Fibroblast of lung (primary cell): ENCODE measurements at regions not wholly inside any gene's neighbourhood (a gene's known extent, or its start where the extent isn't known, plus 50 kb on each side); places are given as distances from the start of the nearest gene placed in this dataset.
A peak's percentile ranks its signal among the peaks of the same experiment; 100 is the strongest.
"Not testable (repeated sequence)": the region's sequence is repeated elsewhere in the genome, so short reads cannot be mapped to it uniquely, and the experiment has no call there.

Source experiments
- DNase-seq, 2 donors: peaks; one replicate each; pipeline versions ENCODE4 v3.0.0 to v3.0.0-alpha.2; 2010; ENCODE audit warnings: low read depth in 2 of 2
- H2AFZ ChIP-seq: 2 replicates; pipeline ENCODE4 v1.5.1; 2012; ENCODE audit warnings: low read length, control low read depth, inconsistent platforms
- H3K27ac ChIP-seq: 2 replicates; pipeline ENCODE4 v1.5.1; 2011; ENCODE audit warnings: low read length, control low read depth; ENCODE audit not compliant: insufficient read depth
- H3K27me3 ChIP-seq: 2 replicates; pipeline ENCODE4 v1.5.1; 2011; ENCODE audit warnings: mild to moderate bottlenecking, low read length; ENCODE audit not compliant: control insufficient read depth, insufficient read depth
- H3K36me3 ChIP-seq: 2 replicates; pipeline ENCODE4 v1.5.1; 2011; ENCODE audit warnings: low read length; ENCODE audit not compliant: control insufficient read depth, insufficient read depth
- H3K4me1 ChIP-seq: 2 replicates; pipeline ENCODE4 v1.5.1; 2011; ENCODE audit warnings: low read length; ENCODE audit not compliant: control insufficient read depth, insufficient read depth; ENCODE audit errors: extremely low read depth
- H3K4me2 ChIP-seq: 2 replicates; pipeline ENCODE4 v1.5.1; 2011; ENCODE audit warnings: low read length, control low read depth; ENCODE audit not compliant: insufficient read depth; ENCODE audit errors: extremely low read depth
- H3K4me3 ChIP-seq, 4 experiments: fragments of 200-600 bp in 1 of 4; sonication (generic) in 1 of 4; replicated peaks in 1 of 4; 2 replicates each; pipeline ENCODE4 v1.5.1; 2011 to 2016; ENCODE audit warnings: low read length in 4 of 4, low read depth in 3 of 4, mild to moderate bottlenecking in 3 of 4, control low read depth in 2 of 4, inconsistent platforms in 1 of 4, mixed read lengths in 1 of 4; ENCODE audit not compliant: insufficient read depth in 1 of 4; ENCODE audit errors: control extremely low read depth in 1 of 4
- H3K79me2 ChIP-seq: 2 replicates; pipeline ENCODE4 v1.5.1; 2012; ENCODE audit warnings: mild to moderate bottlenecking, low read length, inconsistent platforms; ENCODE audit not compliant: control insufficient read depth, insufficient read depth
- H3K9ac ChIP-seq: 2 replicates; pipeline ENCODE4 v1.5.1; 2011; ENCODE audit warnings: mild to moderate bottlenecking, low read length, control low read depth; ENCODE audit not compliant: insufficient read depth
- H3K9me3 ChIP-seq: 2 replicates; pipeline ENCODE4 v1.5.1; 2012; ENCODE audit warnings: low read depth, low read length; ENCODE audit not compliant: control insufficient read depth, insufficient read depth
- H4K20me1 ChIP-seq: 2 replicates; pipeline ENCODE4 v1.5.1; 2011; ENCODE audit warnings: low read length; ENCODE audit not compliant: control insufficient read depth, insufficient read depth; ENCODE audit errors: extremely low read depth
- CTCF ChIP-seq, 2 donors: IDR thresholded peaks in 1 of 2; conservative IDR thresholded peaks in 1 of 2; 1 replicate in 1 of 2; 2 replicates in 1 of 2; pipeline ENCODE4 v1.5.1; 2011 to 2012; ENCODE audit warnings: low read length in 2 of 2, control low read depth in 1 of 2, inconsistent platforms in 1 of 2, low read depth in 1 of 2, mild to moderate bottlenecking in 1 of 2
- EZH2 ChIP-seq: IDR thresholded peaks from 2 replicates; pipeline ENCODE4 v1.5.1; 2012; ENCODE audit warnings: low read length, control low read depth, mild to moderate bottlenecking; ENCODE audit errors: missing control alignments

- Histone ChIP-seq H3K4me3 (no peak overlapping the region), H3K4me2 (no peak overlapping the region), H3K27ac (no peak overlapping the region), H3K36me3 (no peaks in the 10 kb centered on the region), H3K79me2 (no peaks in the 10 kb centered on the region), H3K9ac (no peak overlapping the region), H3K9me3 (no peaks in the 10 kb centered on the region), H2AFZ (no peak overlapping the region), H4K20me1 (no peaks in the 10 kb centered on the region), H3K27me3 (no peaks in the 10 kb centered on the region), H3K4me1 (no peaks in the 10 kb centered on the region)
- DNase-seq = peak in 1 of 2 donors; percentile 3
- TF ChIP-seq CTCF (conservative IDR thresholded peaks at IDR 0.05 in 1 of 2, IDR thresholded peaks at IDR 0.05 in 1 of 2; ENCODE audit: low read depth in 1 of 2, low read length in 2 of 2) (no peak), EZH2 (no peak)
Observed at GRCh38 chr13:71209217-71209616, 657.8 kb downstream of the DACH1 start.

- H3K27ac ChIP-seq, H3K9me3 ChIP-seq, H3K79me2 ChIP-seq, DNase-seq, H3K27me3 ChIP-seq, H2AFZ ChIP-seq, H4K20me1 ChIP-seq, H3K4me1 ChIP-seq, H3K4me3 ChIP-seq, H3K36me3 ChIP-seq, H3K9ac ChIP-seq, H3K4me2 ChIP-seq: not testable (repeated sequence)
Observed at GRCh38 chr13:71184583-71184982, 682.4 kb downstream of the DACH1 start.

GRCh38 chr13:71183352-71183751 is 683.7 kb downstream of the DACH1 start:
- H3K4me3 ChIP-seq, H3K9ac ChIP-seq, H3K36me3 ChIP-seq, H3K4me1 ChIP-seq, H3K4me2 ChIP-seq, H3K27ac ChIP-seq, H3K79me2 ChIP-seq, H2AFZ ChIP-seq, H3K9me3 ChIP-seq, H4K20me1 ChIP-seq, DNase-seq, H3K27me3 ChIP-seq: not testable (repeated sequence)

- Histone ChIP-seq H3K36me3 (no peaks in the 10 kb centered on the region), H3K27me3 (no peaks in the 10 kb centered on the region), H3K4me3 (no peak overlapping the region), H3K27ac (no peak overlapping the region), H3K9me3 (no peaks in the 10 kb centered on the region), H4K20me1 (no peaks in the 10 kb centered on the region), H2AFZ (no peak overlapping the region), H3K4me1 (no peaks in the 10 kb centered on the region), H3K4me2 (no peak overlapping the region), H3K9ac (no peak overlapping the region), H3K79me2 (no peaks in the 10 kb centered on the region)
- peak in 1 of 2 donors; percentile 13 for DNase-seq
- TF ChIP-seq EZH2 (no peak), CTCF (conservative IDR thresholded peaks at IDR 0.05 in 1 of 2, IDR thresholded peaks at IDR 0.05 in 1 of 2; ENCODE audit: low read depth in 1 of 2, low read length in 2 of 2) (no peak)
Observed at GRCh38 chr13:71171740-71172139, 695.3 kb downstream of the DACH1 start.
